GM12891 (cell line): ENCODE measurements at regions not wholly inside any gene's neighbourhood (a gene's known extent, or its start where the extent isn't known, plus 50 kb on each side); places are given as distances from the start of the nearest gene placed in this dataset.

ENCODE experiments used
- POLR2A ChIP-seq: IDR thresholded peaks from 2 replicates; pipeline ENCODE4 v1.6.1; 2011; ENCODE audit warnings: low read depth, low read length, control low read depth
- POLR2AphosphoS5 ChIP-seq: IDR thresholded peaks from 2 replicates; pipeline ENCODE4 v1.6.1; 2011; ENCODE audit warnings: low read depth, low read length, control low read depth
- SPI1 ChIP-seq: IDR thresholded peaks from 2 replicates; pipeline ENCODE4 v1.6.1; 2011; ENCODE audit warnings: low read depth, low read length, control low read depth
- TAF1 ChIP-seq: IDR thresholded peaks from 2 replicates; pipeline ENCODE4 v1.6.1; 2011; ENCODE audit warnings: low read depth, low read length, control low read depth

- no peak for TF ChIP-seq POLR2A
- TF ChIP-seq TAF1 = no peak
- TF ChIP-seq POLR2AphosphoS5 = no peak
- no peak for TF ChIP-seq SPI1
Measured at GRCh38 chr6:137740967-137741761, 125.9 kb upstream of the TNFAIP3 start.
